ENCODE measurements at regions not wholly inside any gene's neighbourhood (a gene's known extent, or its start where the extent isn't known, plus 50 kb on each side); places are given as distances from the start of the nearest gene placed in this dataset.

DNA sequence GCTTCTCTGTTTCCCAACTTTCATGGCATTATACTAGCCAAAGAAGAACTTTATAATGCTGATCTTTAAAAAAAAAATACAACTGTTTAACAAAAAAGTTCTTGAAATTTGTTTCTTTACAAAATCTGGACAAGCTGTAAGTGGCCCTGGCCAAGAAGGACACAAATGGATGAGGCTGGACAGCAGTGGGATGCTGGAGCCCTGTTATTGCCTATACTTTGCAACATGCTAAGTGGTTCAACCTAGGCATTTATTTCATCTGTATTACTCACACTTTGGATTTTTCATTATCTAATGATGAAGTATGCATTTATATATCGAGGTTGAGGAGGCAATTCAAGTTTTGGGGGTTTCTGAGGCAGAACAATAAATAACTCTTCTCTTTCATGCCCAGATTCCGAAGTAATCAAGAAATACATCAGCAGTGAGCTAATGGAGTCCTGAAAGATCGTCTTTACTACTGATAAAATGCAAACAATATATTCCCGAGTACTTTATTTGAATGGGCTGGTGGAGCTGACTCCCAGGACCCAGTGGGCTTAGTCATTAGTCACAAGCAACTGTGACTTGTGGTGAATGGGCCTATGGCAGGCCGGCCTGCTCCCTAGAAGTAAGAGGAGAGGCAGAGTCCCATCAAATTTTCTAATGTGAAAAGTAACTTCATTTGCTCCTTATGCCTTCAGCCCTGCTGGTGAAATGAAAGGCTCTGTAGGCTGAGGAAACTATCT lies 177.3 kb upstream of the DPH6 start:
- TF ChIP-seq TAF1 (IDR thresholded peaks at IDR 0.05; ENCODE audit: borderline replicate concordance, insufficient read depth, low read length): no peak
- TF ChIP-seq POLR2AphosphoS5 (IDR thresholded peaks at IDR 0.05; ENCODE audit: low read depth, low read length): no peak
- TF ChIP-seq, protein P1, sequence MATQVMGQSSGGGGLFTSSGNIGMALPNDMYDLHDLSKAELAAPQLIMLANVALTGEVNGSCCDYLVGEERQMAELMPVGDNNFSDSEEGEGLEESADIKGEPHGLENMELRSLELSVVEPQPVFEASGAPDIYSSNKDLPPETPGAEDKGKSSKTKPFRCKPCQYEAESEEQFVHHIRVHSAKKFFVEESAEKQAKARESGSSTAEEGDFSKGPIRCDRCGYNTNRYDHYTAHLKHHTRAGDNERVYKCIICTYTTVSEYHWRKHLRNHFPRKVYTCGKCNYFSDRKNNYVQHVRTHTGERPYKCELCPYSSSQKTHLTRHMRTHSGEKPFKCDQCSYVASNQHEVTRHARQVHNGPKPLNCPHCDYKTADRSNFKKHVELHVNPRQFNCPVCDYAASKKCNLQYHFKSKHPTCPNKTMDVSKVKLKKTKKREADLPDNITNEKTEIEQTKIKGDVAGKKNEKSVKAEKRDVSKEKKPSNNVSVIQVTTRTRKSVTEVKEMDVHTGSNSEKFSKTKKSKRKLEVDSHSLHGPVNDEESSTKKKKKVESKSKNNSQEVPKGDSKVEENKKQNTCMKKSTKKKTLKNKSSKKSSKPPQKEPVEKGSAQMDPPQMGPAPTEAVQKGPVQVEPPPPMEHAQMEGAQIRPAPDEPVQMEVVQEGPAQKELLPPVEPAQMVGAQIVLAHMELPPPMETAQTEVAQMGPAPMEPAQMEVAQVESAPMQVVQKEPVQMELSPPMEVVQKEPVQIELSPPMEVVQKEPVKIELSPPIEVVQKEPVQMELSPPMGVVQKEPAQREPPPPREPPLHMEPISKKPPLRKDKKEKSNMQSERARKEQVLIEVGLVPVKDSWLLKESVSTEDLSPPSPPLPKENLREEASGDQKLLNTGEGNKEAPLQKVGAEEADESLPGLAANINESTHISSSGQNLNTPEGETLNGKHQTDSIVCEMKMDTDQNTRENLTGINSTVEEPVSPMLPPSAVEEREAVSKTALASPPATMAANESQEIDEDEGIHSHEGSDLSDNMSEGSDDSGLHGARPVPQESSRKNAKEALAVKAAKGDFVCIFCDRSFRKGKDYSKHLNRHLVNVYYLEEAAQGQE (IDR thresholded peaks at IDR 0.05; ENCODE audit: insufficient read depth in 1 of 2, low read depth in 2 of 2, low read length in 2 of 2): no peak
- TF ChIP-seq SIN3A (IDR thresholded peaks at IDR 0.05; ENCODE audit: borderline replicate concordance, insufficient read depth, low read length): no peak
- TF ChIP-seq FOXP2 (optimal IDR thresholded peaks at IDR 0.05; ENCODE audit: borderline replicate concordance, extremely low read depth, extremely low read length, insufficient read depth): no peak
